ENCODE measurements at regions not wholly inside any gene's neighbourhood (a gene's known extent, or its start where the extent isn't known, plus 50 kb on each side); places are given as distances from the start of the nearest gene placed in this dataset.

DNA sequence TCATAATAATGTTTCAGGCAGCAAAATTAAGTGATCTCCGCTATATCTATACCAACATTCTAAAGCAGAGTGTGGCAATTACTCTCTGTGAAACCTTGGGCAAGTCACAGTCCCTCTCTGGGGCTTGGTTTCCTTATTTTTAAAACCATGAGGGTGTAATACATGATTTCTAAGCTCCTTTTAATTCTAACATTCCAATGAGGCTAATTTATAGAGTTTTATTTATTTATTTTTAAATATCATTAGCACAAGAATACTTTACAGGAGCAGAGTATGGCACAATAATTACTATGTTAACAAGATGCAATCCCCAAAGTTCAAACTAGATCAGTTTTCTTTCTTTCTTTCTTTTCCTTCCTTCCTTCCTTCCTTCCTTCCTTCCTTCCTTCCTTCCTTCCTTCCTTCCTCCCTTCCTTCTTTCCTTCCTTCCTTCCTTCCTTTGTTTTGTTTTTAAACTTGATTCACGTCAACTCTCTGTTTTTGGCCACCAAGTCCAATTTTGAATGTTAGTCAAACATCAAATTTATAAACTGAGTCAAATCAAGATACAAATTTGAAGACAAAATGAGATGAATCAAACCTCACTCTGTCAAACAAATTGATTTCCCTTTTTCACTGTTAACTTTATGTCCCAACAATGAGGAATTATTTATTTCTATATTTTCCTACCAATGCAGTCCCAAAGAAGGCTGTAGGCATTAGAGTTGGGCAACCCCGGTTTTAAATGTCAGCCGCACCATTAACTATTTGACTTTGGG is 50.2 kb upstream of the GPR174 start:
- H3K36me3 Mint-ChIP-seq: peaks cover 0 to 2% (median 0%) of the 10 kb centered on the region in 3 donors
- DNase-seq: no peak
- H3K9me3 Mint-ChIP-seq: peaks cover 0 to 5% (median 0%) of the 10 kb centered on the region in 9 donors
- H3K27ac Mint-ChIP-seq: peak overlapping the region in 7 of 10 donors; percentile 72 to 94 (median 89)
- no peak for ATAC-seq
- no peaks in the 10 kb centered on the region for H3K27me3 Mint-ChIP-seq
- POLR2A ChIA-PET: no interaction called here
- H3K4me3 Mint-ChIP-seq: peak overlapping the region in 2 of 10 donors; percentile 4 to 38
- H3K4me1 Mint-ChIP-seq: peaks cover 22 to 67% (median 56%) of the 10 kb centered on the region in 4 donors

Measured in naive thymus-derived CD8-positive, alpha-beta T cell (primary cell).